Activated T-cell treated with anti-CD3 and anti-CD28 coated beads, Interleukin-2, amount 50 U/mL, for 24 hours (primary cell): ENCODE measurements at regions not wholly inside any gene's neighbourhood (a gene's known extent, or its start where the extent isn't known, plus 50 kb on each side); places are given as distances from the start of the nearest gene placed in this dataset.

Experiments used
- DNase-seq: peaks from one replicate; pipeline ENCODE4 v3.0.0-alpha.2; 2020
- H3K27ac Mint-ChIP-seq: 2 replicates; pipeline ENCODE4 v1.8.0; 2020; ENCODE audit warnings: mild to moderate bottlenecking, mixed read lengths
- H3K27me3 Mint-ChIP-seq: 2 replicates; pipeline ENCODE4 v1.8.0; 2020; ENCODE audit warnings: mixed read lengths
- H3K36me3 Mint-ChIP-seq: 2 replicates; pipeline ENCODE4 v1.8.0; 2020; ENCODE audit warnings: low read depth, mixed read lengths
- H3K4me1 Mint-ChIP-seq: 2 replicates; pipeline ENCODE4 v1.8.0; 2020; ENCODE audit warnings: low read depth, mixed read lengths
- H3K4me3 Mint-ChIP-seq: 2 replicates; pipeline ENCODE4 v1.8.0; 2020; ENCODE audit warnings: mild to moderate bottlenecking, moderate library complexity, mixed read lengths
- H3K9me3 Mint-ChIP-seq: 2 replicates; pipeline ENCODE4 v1.8.0; 2020; ENCODE audit warnings: mixed read lengths

DNA sequence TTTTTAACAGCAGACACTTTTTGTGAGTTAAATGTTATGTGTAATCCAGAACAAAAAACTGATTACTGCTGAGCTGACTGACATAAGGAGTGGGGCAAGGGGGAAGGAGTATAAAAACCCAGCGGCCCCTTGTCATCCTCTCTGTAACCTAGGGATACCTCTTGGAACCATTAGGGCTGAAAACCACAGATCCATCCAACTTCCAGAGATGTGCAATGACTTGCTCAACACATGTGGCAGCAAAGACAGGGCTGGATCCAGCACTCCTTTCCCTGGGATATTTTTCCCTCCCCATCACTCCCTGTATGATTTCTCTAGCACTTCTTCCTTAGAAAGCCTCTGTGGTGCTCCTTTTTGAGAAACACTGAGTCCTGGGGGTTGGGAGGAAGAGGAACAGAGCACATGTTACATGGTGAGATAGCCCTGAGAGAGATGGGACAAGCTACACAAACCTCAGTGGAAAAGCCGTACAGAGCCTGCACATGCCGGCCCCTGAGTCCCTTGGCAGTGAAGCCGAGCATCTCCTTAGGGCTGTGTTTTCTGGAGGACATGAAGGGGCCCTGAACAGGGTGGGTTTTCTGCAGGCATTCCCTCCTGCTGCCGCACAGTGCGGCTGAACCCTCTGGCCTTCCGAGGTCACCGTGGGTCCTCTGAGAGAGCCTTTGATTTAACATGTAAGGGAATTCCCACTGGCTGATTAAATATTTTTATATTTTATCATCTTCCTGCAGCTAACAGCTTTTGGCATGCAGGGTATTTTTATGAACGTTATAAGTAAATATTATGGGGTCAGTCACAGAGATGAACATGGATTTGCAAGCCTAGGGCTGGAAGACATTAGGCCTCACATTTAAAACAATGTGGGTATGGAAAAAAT, 219.9 kb downstream of the COG6 start:
- Mint-ChIP-seq H3K4me1 (peaks cover 8% of the 10 kb centered on the region), H3K4me3 (no peak overlapping the region), H3K27ac (no peak overlapping the region), H3K27me3 (no peaks in the 10 kb centered on the region), H3K9me3 (no peaks in the 10 kb centered on the region), H3K36me3 (no peaks in the 10 kb centered on the region)
- no peak for DNase-seq

DNA sequence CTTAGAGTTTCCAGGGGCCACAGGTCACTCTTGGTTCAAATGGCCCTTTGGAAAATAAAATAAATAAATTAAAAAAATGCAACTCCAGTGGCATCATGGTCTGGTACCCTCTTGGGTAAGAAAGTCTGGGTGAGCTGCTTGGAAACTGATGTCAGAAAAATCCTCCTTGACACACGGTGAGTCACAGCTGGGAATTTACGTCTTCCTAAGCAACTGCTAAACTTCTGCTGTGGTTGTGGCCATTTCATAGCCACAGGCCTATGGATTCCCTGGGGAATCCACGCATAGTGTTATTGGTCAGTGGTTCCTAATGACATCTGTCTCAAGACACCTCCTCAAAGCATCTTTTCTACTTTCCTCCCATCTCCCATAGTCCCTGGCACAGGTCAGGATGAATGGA, 220.8 kb downstream of the COG6 start:
- Mint-ChIP-seq H3K27ac (no peak overlapping the region), H3K36me3 (no peaks in the 10 kb centered on the region), H3K4me3 (no peak overlapping the region), H3K9me3 (no peaks in the 10 kb centered on the region), H3K27me3 (no peaks in the 10 kb centered on the region), H3K4me1 (peaks cover 8% of the 10 kb centered on the region)
- no peak for DNase-seq

DNA sequence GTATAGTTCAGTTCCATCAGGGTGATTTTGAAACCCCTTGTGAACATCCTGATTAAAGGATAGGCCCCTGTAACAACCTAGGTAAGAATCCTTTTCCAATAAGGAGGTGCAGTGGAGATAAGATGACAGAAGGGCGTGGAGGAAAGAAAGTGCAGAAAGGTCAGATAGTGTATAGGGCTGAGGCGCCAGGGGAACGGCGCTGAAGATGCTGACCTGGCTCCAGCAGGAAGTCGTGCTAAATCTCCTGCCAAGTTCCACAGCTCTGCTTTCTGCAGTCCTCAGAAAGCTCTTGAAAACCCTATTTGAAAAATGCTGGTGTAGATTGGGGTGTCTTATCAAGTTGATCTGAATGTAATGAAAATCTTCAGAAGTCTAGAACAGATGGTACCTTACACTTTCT, 221.7 kb downstream of the COG6 start:
- Mint-ChIP-seq H3K4me1 (peaks cover 8% of the 10 kb centered on the region), H3K27ac (no peak overlapping the region), H3K9me3 (peaks cover 2% of the 10 kb centered on the region), H3K36me3 (no peaks in the 10 kb centered on the region), H3K4me3 (no peak overlapping the region), H3K27me3 (no peaks in the 10 kb centered on the region)
- no peak for DNase-seq

DNA sequence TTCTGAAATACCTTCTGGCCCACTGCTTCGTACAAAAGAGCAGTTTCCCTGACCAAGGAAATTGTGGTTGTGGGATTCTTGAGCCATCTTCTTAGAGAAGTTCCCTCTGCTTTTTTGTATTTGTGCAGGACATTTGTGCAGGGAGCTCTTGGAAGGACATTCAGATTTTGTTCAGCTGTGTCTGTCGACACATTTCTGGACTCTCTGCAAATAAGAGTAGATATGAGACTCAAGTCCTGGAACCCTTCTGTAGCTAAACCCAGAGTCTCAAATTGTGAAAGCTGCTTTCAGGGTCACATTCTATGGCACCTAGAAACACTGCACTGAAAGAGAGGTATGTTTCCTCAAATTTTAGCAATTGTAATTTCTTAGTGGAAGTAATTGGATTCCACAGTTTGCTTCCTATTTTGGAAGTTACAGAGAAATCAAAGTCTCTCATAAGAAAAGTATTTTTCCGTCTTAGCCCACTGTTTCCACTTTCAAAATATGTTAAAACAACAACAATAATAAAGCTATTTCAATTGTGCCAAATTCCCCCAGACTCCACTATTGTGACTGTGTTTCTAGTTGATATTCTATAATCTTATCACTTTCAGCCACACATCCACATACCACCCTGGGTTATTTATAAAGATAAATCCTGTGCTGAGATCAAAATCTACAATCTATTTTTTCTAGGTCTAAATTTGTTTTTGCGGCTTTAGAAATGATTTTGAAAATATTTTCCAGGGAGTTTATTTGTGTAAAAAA, 224.0 kb downstream of the COG6 start:
- peaks cover 14% of the 10 kb centered on the region for H3K9me3 Mint-ChIP-seq

DNA sequence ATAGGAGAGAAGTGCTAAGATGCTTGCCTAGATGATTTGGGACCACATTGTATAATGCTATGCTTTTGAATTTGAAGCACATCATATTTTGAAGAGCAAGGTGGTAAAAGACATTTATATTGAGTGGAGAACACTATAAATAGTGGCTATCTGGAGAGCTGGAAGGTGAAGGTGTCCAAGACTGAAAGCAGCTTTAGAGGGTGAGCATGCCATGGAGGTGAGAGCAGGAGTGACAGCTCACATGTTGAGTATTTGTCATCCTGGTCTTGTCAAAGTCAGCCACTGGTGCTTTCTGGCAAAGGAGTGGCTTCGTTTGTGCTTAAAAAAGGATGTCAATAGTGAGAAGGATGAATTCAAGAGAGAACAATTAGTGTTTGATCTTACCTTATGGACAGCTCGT, 225.9 kb downstream of the COG6 start:
- Mint-ChIP-seq H3K9me3 (peaks cover 17% of the 10 kb centered on the region), H3K36me3 (no peaks in the 10 kb centered on the region), H3K27ac (no peak overlapping the region), H3K4me3 (no peak overlapping the region), H3K27me3 (no peaks in the 10 kb centered on the region), H3K4me1 (peaks cover 8% of the 10 kb centered on the region)
- no peak for DNase-seq

More for the DNA sequence above, 224.0 kb downstream of the COG6 start:
- H3K4me1 Mint-ChIP-seq: peaks cover 8% of the 10 kb centered on the region
- DNase-seq: no peak
- no peak overlapping the region for H3K27ac Mint-ChIP-seq
- H3K4me3 Mint-ChIP-seq: no peak overlapping the region
- H3K36me3 Mint-ChIP-seq: no peaks in the 10 kb centered on the region
- no peaks in the 10 kb centered on the region for H3K27me3 Mint-ChIP-seq

DNA sequence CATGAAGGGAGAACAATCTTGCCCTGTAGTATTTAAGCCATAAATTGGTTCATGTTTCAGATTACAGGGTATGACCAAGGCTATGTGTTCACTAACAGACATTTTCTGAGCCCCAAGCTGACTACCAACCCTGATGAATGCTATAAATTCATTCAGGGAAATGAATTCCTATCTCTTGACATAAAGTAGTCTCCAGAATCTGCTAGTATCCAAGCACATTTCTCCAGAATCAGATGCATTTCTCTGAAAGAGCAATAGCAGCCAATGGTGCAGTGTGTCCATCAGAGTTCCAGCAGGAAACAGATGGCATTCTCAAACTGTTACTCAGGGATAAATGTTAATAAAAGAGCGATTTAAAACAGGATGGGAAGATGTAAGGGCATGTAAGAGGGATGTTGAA, 226.4 kb downstream of the COG6 start:
- Mint-ChIP-seq H3K27ac (no peak overlapping the region), H3K9me3 (peaks cover 17% of the 10 kb centered on the region), H3K4me3 (no peak overlapping the region), H3K4me1 (peaks cover 7% of the 10 kb centered on the region), H3K27me3 (no peaks in the 10 kb centered on the region), H3K36me3 (no peaks in the 10 kb centered on the region)
- no peak for DNase-seq

DNA sequence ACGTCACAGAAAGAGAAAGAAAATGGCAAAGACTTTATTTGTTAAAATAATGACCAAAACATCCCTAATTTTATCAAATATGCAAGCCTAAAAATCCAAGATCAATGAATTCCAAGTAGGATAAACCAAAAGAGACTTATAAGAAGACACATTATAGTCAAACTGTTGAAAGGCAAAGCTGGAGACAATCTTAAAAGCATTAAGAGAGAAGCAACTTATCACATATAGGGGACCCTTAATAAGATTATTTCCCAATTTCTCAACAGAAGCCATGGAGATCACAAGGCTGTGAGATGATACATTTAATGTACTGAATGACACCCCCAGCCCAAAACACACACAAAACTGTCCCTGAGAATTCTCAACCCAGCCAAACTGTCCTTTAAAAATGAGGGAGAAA, 228.7 kb downstream of the COG6 start:
- no peaks in the 10 kb centered on the region for H3K4me1 Mint-ChIP-seq
- no peak overlapping the region for H3K27ac Mint-ChIP-seq
- H3K4me3 Mint-ChIP-seq: no peak overlapping the region
- no peak for DNase-seq
- no peaks in the 10 kb centered on the region for H3K36me3 Mint-ChIP-seq
- H3K9me3 Mint-ChIP-seq: peaks cover 17% of the 10 kb centered on the region
- H3K27me3 Mint-ChIP-seq: no peaks in the 10 kb centered on the region

DNA sequence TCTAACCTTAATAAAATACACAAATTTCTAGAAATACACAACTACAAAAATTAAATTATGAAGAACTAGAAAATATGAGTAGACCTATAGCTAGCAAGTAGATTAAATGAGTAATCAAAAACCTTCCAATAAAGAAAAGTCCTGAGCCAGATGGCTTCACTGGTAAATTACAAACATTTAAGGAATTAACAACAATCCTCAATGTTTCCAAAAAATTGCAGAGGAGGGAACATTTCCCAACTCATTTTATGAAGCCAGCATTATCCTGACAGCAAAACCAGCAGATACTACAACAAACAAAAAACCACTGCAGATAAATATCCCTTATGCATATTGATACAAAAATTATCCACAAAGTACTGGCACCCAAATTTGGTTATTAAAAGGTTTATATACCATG, 230.9 kb downstream of the COG6 start:
- no peak for DNase-seq
- Mint-ChIP-seq H3K36me3 (no peaks in the 10 kb centered on the region), H3K27me3 (no peaks in the 10 kb centered on the region), H3K27ac (no peak overlapping the region), H3K9me3 (peaks cover 17% of the 10 kb centered on the region), H3K4me1 (peaks cover 4% of the 10 kb centered on the region), H3K4me3 (no peak overlapping the region)

DNA sequence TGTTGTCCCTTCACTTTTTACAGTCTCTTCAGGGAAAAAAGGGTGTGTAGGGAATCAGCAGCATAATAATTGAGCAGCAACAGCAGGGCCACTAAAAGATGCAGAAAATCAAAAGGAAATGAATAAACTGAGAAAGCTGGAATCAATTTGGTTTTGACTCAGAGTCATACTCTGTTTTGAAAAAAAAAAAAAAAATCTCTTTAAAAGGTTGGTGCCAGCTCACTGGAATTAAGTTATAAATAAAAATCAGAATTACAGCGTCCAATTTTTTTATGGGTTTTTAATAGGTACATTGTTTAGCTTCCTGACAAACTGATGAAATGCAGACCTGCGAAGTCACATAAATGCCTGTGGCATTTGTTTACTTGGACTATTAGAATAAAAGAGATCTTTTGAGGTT, 231.9 kb downstream of the COG6 start:
- H3K27me3 Mint-ChIP-seq: no peaks in the 10 kb centered on the region
- peaks cover 14% of the 10 kb centered on the region for H3K4me1 Mint-ChIP-seq
- no peak for DNase-seq
- H3K27ac Mint-ChIP-seq: no peak overlapping the region
- H3K9me3 Mint-ChIP-seq: peaks cover 16% of the 10 kb centered on the region
- H3K4me3 Mint-ChIP-seq: no peak overlapping the region
- no peaks in the 10 kb centered on the region for H3K36me3 Mint-ChIP-seq

DNA sequence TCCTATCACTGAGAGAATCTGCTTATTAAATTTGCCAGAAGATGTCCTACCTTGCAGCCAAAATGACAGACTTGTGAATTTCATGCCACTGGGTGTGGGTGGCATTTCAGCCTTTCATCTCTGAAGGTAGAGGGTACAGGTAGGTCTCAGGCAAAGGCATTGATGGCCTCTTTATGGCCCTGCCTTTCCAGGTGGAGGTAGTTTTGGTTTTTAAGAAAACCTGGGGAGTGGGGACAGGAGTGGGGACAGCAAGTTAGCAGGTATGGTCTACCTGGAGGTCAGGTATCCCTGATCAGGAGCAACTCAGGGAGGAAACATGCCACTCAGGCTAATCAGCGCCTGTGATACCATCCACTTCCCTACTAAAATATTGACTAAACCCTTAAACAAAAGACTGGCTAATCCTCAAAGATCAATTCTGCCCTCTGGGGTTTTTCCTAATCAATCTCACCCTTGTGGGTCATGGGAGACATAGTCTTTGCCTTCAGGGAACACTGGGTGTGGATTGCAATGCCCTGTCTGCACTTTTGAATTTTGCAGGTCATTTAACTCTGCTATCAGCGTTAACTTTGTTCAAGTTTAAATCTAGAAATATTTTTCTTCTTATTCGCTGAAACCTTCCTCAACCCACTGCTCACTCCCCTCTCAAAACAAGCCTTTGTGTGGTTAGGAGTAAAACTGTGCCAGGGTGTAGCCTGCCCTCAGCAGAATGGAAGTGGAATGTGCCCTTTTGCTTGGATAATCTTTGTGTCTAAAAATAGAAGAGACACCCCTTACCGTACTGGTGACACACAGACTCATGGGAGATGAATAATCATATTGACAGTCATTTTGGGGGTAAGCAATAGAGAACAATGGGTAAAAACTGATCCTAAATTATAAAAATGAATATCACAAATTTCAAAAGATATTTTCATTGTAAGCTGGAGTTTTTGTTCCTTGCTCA, 233.7 kb downstream of the COG6 start:
- Mint-ChIP-seq H3K4me3 (no peak overlapping the region), H3K9me3 (peaks cover 7% of the 10 kb centered on the region), H3K27ac (no peak overlapping the region), H3K27me3 (no peaks in the 10 kb centered on the region), H3K36me3 (no peaks in the 10 kb centered on the region), H3K4me1 (peaks cover 32% of the 10 kb centered on the region)
- no peak for DNase-seq

DNA sequence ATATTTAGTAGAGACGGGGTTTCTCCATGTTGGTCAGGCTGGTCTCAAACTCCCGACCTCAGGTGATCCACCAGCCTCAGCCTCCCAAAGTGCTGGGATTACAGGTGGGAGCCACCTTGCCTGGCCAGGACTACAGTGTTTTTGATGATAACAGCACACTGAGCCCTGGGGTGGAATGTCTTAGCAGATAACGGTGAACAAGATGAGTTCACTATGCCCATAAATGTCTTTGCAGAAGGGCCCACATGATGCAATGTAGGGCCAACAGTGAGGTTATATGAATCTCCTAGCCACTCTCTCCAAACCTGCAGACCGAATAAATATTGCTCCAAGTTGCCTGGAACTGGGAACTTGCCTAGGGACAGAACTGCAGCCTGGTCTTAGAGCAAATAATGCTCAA, 235.1 kb downstream of the COG6 start:
- no peak overlapping the region for H3K4me3 Mint-ChIP-seq
- H3K27ac Mint-ChIP-seq: no peak overlapping the region
- no peaks in the 10 kb centered on the region for H3K27me3 Mint-ChIP-seq
- H3K36me3 Mint-ChIP-seq: no peaks in the 10 kb centered on the region
- H3K9me3 Mint-ChIP-seq: no peaks in the 10 kb centered on the region
- peaks cover 38% of the 10 kb centered on the region for H3K4me1 Mint-ChIP-seq
- no peak for DNase-seq

DNA sequence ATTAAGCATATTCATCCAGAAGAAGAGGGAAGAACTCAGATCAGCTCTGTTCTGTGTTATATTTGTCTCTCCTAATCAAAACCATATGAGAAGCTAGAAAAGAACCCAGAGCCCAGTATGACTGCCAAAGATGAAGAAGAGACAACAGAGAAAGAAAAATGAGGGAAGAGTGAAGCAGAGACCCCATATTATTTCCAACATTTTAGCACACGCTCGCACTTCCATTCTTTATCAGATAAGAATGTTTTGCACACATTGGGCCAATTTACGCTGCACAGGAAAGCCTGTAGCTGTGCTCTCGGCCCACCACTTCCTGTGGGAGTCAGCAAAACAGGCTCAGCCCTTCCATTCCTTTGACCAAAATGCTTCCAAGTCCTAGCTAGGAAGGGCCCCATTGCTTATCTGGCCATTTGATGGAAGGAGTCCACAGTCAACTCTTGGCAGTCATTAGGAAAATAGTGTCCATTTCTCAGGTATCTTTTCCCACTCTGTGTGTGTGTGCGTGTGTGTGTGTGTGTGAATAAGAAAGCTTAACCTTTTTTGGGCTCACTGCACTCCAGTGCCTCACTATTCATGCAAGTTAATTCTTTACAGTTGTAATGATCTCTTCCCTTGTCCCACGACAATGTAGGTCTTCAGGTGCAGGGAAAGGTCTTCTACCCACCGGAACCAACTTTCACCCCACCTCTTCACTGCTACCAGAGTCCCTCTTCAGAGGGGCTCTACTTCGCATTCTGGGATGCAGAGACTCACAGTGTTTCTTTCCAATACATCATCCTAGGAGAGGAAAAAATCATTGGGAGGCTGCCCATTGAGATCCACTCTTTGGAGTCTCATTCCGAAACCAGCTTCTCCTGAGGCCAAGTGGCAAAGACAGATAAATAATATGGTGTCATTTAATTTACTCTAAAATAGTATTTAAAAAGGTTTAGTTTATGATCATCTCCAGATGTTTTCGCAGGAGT, 237.5 kb downstream of the COG6 start:
- peaks cover 38% of the 10 kb centered on the region for H3K4me1 Mint-ChIP-seq
- peak overlapping the region; percentile 76 for H3K27ac Mint-ChIP-seq
- no peaks in the 10 kb centered on the region for H3K36me3 Mint-ChIP-seq
- no peaks in the 10 kb centered on the region for H3K27me3 Mint-ChIP-seq
- H3K9me3 Mint-ChIP-seq: peaks cover 2% of the 10 kb centered on the region
- peak; percentile 33 for DNase-seq
- peak overlapping the region; percentile 38 for H3K4me3 Mint-ChIP-seq

DNA sequence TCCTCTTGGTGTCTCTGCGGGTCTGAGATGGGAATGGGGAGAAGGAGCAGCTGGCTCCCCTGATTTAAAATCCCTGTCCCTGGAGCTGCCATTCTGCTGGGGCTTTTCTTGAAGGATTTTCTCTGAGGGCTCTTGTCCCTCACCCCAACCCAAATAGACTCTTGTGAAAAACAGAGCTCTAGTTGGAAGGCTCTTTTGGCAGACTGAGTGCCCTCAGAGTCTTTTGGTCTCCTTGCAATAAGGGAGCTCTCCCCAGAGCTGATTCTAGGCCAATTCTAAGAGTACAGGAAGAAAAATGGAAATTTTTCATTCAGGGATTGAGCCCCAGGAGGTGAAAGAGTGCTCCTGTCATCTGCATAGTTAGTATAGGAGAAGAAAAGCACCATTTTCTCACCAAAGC, 238.3 kb downstream of the COG6 start:
- no peaks in the 10 kb centered on the region for H3K36me3 Mint-ChIP-seq
- H3K27me3 Mint-ChIP-seq: no peaks in the 10 kb centered on the region
- H3K4me3 Mint-ChIP-seq: no peak overlapping the region
- no peak for DNase-seq
- peak overlapping the region; percentile 13 for H3K27ac Mint-ChIP-seq
- peaks cover 38% of the 10 kb centered on the region for H3K4me1 Mint-ChIP-seq
- peaks cover 2% of the 10 kb centered on the region for H3K9me3 Mint-ChIP-seq
